GM21529 (cell line): ENCODE measurements at regions not wholly inside any gene's neighbourhood (a gene's known extent, or its start where the extent isn't known, plus 50 kb on each side); places are given as distances from the start of the nearest gene placed in this dataset.

Experiments
- ATAC-seq: cut with Tn5 transposase; IDR thresholded peaks from one replicate; pipeline ENCODE4 v1.9.1; 2021; ENCODE audit not compliant: unreplicated experiment

- no peak for ATAC-seq
Observed at GRCh38 chr2:121120411-121120810, 164.6 kb downstream of the TFCP2L1 start.

- ATAC-seq: no peak
Observed at GRCh38 chr2:121120991-121121390, 164.0 kb downstream of the TFCP2L1 start.

DNA sequence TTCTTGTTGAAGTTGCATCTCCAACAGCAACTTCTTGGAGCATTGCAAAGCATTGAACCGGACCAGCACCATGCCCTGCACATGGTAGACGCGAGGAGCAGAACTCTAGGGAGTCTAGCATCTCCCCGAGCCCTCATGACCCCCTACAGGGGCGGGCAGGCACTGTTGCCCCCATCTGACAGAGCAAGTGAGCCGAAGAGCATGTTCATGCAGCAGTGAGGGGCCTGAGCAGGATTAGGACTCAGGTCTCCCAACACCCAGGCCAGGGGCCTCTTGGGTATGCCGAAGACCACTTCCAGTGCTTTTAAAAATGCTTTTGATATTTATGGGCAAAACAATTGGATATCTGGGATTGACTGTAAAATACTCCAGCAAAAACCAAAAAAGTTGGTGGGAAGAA lies 163.3 kb downstream of the TFCP2L1 start:
- no peak for ATAC-seq

DNA sequence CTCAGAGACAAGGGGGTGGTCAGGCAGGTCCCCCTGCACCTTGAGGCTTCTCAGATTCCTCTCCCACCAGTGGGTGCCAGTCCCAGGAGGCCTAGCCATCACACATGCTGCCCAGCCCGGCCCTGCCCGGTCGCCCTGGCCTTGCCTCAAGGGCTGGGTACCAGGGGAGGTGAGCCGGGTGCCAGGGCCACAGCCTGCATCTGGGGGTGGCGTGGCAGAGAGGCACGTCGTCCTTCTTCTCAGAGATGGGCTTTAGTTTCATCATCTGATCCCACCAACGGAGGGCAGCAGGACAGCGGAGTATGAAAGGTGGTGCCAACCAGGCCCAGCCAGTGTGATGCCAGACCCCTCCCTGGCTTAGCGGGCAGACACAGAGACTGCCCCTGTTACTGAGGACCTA lies 161.7 kb downstream of the TFCP2L1 start:
- no peak for ATAC-seq

- ATAC-seq: no peak
Observed at GRCh38 chr2:121124330-121124729, 160.7 kb downstream of the TFCP2L1 start.

GRCh38 chr2:121125350-121125749 lies 159.7 kb downstream of the TFCP2L1 start:
- no peak for ATAC-seq

DNA sequence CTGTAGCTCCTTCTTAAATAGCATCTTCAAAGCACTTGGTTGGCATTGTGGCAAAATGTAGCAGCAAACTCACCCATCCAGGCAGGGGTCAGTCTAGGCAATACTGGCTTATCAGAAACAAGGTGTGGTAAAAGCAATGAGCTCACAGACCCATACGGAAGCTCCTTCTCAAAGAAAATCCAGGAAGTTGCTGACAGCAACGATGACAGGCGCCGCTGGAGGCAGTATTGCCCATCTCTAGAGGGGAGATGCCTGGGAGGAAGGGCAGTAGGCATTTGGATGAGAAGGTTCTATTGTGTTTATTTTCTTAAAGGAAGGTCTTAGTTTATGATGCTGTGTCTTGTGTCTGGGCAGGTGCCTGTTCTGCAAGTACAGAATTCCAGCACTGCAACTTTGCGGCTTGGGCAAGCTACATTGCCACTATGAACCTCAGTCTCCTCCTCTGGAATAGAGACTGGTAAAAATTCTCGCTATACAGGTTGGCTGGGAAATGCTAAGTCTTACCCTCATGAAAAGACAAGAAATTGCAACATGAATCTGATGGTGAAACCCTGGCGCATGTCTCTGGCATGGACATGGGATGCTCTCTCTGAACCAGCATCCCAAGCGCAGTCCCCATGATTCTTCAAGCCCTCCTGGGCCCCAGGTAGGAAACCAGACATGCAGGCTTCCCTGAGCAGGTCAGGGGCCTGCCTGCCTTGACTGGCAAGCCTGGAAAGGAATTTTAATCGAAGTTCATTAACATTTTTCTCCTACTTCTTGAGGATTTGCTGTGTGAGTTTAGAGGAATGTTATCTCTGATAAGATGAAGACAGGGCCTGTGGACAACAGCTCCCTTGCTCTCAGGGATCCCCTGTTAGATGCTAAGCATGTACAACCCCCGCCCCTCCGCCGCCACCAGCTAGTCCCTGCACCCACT lies 156.0 kb downstream of the TFCP2L1 start:
- ATAC-seq: no peak

- ATAC-seq: no peak
Observed at GRCh38 chr2:121129692-121130091, 155.3 kb downstream of the TFCP2L1 start.

GRCh38 chr2:121130301-121130850 lies 154.6 kb downstream of the TFCP2L1 start:
- ATAC-seq: no peak

DNA sequence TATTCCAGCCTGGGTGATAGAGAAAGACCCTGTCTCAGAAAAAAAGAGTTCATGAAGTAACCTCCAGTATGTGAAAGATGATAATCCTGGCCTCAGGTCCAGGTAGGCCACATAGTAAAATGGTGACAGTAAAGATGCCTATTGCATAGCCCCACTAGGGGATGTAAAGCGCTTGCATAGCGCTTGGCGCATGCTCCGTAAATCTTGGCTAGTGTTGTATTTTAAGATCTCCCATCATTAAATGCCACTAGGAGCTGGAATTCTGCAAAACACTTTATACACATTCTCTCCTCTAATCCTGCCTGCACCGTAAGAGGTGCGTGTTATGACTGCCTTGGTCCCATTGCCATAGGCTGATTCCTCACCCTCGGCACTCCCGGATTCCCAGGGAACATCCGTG lies 153.6 kb downstream of the TFCP2L1 start:
- no peak for ATAC-seq

- no peak for ATAC-seq
Observed at GRCh38 chr2:121132054-121132761, 152.8 kb downstream of the TFCP2L1 start.

DNA sequence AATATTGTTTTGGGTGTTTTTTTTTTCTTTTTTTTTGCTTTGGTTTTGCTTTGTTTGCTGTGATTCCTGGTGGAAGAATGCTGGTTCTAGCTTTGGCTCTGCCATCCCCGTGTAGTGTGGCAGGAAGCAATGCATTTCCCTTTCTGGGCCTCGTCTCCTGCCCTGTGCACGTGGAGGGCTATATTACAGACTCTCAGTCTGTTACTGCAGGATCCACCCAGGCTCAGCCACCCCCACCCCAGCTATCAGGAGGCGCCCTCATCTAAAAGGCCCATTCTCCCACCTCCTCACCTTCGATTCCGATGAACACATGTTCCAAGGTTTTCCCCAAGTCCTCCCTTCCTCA lies 152.3 kb downstream of the TFCP2L1 start:
- ATAC-seq: no peak

- no peak for ATAC-seq
Observed at GRCh38 chr2:121133551-121134319, 151.3 kb downstream of the TFCP2L1 start.

- ATAC-seq: no peak
Observed at GRCh38 chr2:121134728-121135127, 150.3 kb downstream of the TFCP2L1 start.

- ATAC-seq: no peak
Observed at GRCh38 chr2:121135168-121135853, 149.7 kb downstream of the TFCP2L1 start.

DNA sequence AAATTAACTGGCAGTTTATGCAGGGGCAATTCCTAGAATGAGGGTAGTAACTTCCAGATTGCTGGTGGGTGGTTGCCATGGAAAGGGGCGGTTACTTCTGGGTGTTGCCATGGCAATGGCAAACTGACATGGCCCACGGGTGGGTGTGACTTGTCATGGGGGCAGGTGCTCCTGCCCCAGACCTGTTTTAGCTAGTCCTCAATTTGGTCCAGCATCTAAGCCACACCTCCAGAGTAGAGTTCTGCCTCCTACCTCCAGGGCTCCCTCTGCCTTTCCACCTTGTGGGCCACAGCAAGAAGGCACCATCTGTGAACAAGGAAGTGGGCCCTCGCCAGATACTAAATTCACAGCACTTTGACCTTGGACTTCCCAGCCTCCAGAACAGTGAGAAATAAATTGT lies 148.7 kb downstream of the TFCP2L1 start:
- no peak for ATAC-seq

DNA sequence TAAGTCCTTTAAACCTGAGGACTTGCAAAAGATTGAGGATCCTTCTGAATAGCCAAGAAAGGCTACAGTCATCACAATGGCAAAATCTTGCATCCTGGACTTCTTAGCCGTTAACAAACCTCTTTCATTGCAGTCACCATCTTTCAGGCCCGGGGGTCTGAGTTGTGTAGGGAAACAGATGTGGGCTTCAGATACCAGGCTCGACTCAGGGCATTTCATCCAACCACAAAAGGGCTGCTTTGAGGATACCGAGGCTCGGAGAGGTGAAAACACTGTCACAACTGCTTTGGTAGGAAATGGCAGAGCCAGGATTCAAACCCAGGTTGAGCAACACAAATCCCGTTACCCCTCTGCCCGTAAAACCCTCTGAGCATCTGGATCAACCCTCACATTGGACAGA lies 147.4 kb downstream of the TFCP2L1 start:
- ATAC-seq: no peak

- no peak for ATAC-seq
Observed at GRCh38 chr2:121140734-121141133, 144.3 kb downstream of the TFCP2L1 start.

DNA sequence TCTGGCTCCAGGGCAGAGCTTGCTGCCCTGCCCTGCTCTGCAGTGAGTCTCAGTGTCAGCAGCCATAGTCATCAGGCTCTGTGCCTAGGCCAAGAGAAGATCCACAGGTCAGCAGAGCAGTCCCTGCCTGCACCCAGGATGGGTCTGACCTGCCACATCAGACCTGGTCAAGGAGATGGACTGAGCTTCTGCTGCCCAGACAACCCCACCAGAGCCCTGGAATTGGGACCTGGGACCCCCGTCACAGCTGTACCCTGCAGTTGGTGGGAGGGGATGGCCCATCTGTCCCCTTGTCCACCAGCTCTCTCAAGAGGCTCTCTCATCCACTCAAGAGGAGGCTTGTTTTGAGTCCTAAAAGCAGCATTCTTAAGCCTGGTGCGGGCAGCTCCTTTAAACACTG lies 142.6 kb downstream of the TFCP2L1 start:
- no peak for ATAC-seq

GRCh38 chr2:121144111-121144510 lies 140.9 kb downstream of the TFCP2L1 start:
- ATAC-seq: no peak

GRCh38 chr2:121146630-121147029 lies 138.4 kb downstream of the TFCP2L1 start:
- no peak for ATAC-seq
